Left cardiac atrium (tissue), 4 donors: ENCODE measurements at regions not wholly inside any gene's neighbourhood (a gene's known extent, or its start where the extent isn't known, plus 50 kb on each side); places are given as distances from the start of the nearest gene placed in this dataset.
"Not testable (repeated sequence)": the region's sequence is repeated elsewhere in the genome, so short reads cannot be mapped to it uniquely, and the experiment has no call there.

ENCODE experiments used
- ATAC-seq, 2 donors: fragments of 200-7000 bp; cut with Tn5 transposase; one replicate each; pipeline ENCODE4 v1.9.1; 2020; ENCODE audit warnings: mild to moderate bottlenecking in 2 of 2, moderate library complexity in 2 of 2
- DNase-seq: peaks from one replicate; pipeline ENCODE4 v3.0.0-alpha.2; 2020
- intact Hi-C, 2 donors: fragments of 100-400 bp; cut with DNase I; formaldehyde crosslinking; loops; one replicate each; pipeline versions ENCODE4 v1.14.1 to v1.15.1; 2022 to 2023
- donor health status: DM: no; HTN: yes; CAD: no.
- donor health status: DM: no; HTN: yes; CAD: no; lungs with severe emphysema.
- donor health status: DM: yes; HTN: yes; CAD: no.
- donor health status: Dilated cardiomyopathy.

- DNase-seq, ATAC-seq, intact Hi-C loops: not testable (repeated sequence)
These were observed 183.7 kb upstream of the AKAP13 start for GRCh38 chr15:85196697-85197096.

- intact Hi-C loops, ATAC-seq, DNase-seq: not testable (repeated sequence)
These were observed 182.8 kb upstream of the AKAP13 start for GRCh38 chr15:85197582-85197981.

- DNase-seq, intact Hi-C loops: not testable (repeated sequence)
- peak in 1 of 2 donors; percentile 13 for ATAC-seq
These were observed 182.0 kb upstream of the AKAP13 start for GRCh38 chr15:85198432-85198831.

- intact Hi-C loops, DNase-seq: not testable (repeated sequence)
- peak; percentile 94 for ATAC-seq
These were observed 180.2 kb upstream of the AKAP13 start for GRCh38 chr15:85200215-85200614.

- DNase-seq, intact Hi-C loops: not testable (repeated sequence)
- ATAC-seq = peak; percentile 24 to 51
These were observed 179.1 kb upstream of the AKAP13 start for GRCh38 chr15:85201118-85201793.

GRCh38 chr15:85204481-85204880 lies 175.9 kb upstream of the AKAP13 start:
- intact Hi-C loops, DNase-seq: not testable (repeated sequence)
- ATAC-seq = peak in 1 of 2 donors; percentile 9

DNA sequence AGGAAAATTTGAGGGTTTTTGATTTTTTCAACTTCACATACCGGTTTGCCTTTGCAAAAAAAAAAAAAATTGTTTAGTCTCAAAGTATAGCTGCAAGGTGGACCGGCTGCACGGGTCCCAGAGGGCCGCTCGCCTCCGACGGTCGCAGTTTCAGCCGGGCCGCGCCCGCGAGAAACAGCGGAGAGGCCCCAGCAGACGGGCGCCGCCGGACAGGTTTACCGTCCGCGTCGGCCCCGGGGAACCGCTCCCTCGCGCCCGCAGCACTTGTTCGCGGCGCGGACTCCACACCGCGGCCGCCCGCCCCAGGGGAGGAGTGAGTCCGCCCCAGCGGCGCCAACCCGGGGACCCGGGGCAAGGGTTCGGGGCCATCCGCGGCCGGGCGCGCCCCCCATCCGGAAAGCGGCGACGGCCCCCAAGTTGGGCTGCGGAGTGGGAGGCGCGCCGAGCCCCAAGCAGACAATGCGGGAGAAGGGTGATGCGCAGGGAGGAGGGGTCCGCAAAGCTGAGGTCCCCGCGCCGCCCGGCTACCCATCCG lies 146.5 kb upstream of the AKAP13 start:
- DNase-seq, intact Hi-C loops, ATAC-seq: not testable (repeated sequence)

DNA sequence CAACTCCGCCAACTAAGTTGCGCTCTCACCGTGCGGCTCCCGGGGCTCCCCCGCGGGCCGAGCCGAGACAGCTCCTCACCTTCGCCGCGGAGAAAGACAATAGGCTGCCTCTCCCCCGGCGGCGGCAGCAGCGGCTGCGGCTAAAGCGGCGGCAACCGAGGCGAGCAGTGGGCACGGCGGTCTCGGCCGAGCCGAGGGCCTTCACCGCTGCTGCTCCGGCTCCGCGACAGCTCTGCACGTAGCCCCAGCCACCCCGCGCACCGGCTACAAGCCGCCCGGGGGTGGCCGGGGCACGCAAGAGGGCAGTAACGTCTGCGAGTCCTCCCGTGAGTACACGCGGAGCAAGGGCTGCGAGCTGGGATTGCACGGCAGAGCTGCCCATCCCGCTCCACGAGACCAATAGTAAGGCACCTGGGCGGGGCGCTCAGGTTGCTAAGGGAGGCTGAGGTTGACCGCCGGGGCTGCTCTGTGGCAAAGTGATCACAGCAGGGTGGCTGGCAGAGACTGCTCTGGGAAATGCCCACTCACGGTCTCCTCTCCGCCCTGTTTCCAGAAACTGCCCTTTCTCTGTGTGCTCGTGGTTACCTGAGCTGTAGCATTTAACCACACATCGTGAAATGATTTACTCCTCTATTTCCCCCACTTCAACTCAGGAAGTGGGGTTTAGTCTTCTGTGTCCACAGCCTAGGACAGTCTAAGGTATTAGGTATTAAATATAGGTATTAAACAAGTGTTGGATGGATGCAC lies 145.8 kb upstream of the AKAP13 start:
- ATAC-seq = not testable (repeated sequence)

DNA sequence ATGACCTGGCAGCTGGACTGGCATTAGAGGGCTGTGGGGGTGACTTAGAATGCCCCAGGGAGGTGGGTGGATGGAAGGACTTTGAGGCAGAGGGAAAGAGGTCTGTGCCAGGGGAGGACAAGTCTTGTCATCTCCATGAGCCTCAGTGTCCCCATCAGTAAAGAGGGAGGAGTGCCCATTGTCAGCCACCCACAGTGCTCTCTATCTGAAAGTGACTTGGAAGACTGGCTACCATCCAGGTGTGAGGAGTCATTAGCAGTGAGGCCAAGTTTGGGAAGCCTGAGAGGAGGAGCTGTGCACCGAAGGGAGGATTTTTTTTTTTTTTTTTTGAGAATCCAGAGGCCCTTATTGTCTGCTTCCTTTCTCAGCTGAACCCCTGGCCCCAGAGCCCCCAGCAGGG lies 136.3 kb upstream of the AKAP13 start:
- DNase-seq, intact Hi-C loops, ATAC-seq: not testable (repeated sequence)

More for the DNA sequence above, 145.8 kb upstream of the AKAP13 start:
- intact Hi-C loops, DNase-seq: not testable (repeated sequence)

DNA sequence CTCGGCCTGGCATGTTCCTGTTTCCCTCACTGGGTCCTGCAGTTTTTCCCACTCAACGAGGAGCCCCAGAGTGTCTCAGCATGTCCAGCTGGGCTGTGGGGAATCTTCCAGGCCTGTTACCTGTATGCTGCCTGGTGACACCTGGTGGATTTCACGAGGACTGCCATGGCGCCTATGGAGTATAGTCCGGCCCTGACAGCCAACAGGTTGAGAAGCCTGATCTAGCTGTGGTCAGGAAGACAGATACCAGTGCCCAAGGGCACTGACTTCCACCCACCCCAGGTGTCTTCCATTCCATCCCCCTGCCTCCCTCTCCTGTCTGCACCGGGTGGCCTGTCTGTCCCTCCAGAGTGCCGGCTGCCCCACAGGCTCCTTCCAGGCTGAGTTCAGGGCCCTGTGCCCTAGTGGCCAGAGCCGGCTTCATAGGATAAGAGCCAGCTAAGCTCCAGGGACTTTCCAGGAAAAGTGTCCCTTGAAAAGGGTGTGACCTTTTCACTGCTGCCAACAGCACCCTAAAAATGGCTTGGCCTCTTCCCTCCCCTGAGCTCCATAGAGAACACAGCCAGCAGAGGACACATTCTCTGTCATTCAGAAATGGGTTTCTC lies 129.4 kb upstream of the AKAP13 start:
- intact Hi-C loops, ATAC-seq, DNase-seq: not testable (repeated sequence)

DNA sequence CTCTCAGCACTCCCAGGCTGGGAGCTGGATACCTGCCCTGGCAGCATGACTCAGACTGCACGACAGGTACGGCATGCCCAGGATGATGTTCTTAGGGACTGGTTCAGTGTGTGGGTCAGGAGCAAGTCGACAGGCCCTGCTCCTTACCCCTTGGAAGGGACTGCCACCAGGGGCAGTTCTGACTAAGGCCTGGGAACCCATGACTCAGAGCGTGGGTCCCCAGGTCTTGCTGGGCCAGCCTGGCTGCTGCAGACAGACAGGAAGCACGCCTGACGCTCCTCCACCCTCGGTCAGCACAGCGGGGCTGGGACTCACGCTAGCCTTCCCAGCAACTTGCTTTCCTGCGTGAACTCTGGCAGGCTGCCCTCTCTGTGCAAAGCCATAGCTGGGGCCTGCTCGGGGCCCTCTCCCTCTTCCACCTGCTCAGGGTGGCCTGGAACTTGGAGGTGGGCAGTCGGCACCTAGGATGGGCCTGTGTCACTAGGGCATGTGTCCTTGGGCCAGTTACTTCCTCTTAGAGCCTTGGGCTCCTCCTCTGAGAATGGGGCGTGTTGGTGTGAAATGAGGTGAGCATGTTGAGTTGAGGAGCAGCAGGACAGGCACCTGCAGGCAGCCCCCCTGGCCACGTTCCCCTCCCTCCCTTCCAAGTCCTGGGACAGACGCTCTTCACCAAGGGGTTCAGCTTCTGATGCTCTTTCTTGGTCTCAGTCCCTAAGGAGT lies 127.0 kb upstream of the AKAP13 start:
- DNase-seq, intact Hi-C loops: not testable (repeated sequence)
- peak in 1 of 2 donors; percentile 11 for ATAC-seq

DNA sequence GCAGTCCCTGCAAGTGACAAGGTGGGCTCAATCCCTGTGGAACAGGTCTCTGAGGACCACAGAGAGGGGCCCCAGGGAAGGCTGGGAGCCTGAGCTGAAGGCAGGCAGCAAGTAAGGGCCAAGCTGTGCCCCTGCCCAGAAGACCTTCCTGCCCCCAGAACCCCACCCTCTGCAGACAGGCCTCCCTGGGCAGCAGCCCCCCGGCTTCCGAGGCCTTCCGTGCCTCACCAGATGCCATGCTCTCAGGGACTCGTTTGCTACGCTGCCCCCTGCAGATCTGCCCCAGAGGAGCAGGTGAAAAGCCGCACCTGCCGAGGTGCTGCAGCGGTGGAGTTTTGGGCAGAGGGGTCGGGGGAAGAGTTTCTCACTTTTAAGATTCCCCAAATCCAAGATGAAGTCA lies 125.4 kb upstream of the AKAP13 start:
- intact Hi-C loops, DNase-seq, ATAC-seq: not testable (repeated sequence)

DNA sequence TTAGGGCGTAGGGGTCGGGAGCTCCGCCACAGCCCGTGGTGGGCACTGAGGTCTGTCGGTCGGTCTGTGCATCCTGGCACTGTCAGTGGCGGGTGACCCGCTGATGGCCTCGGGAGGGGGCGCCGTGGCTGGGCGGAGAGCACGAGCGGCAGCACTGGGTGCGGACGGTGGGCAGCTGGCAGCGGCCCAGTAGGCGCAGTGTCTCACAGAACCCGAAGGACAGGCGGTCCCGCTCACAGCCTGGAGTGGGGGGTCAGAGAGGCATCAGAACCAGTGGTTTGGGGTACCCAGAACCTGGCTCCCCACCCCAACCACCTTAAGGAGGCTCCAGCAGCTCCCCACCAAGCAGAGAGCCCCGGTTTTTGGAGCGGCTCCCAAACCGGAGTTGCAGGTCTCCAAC lies 124.9 kb upstream of the AKAP13 start:
- ATAC-seq, intact Hi-C loops: not testable (repeated sequence)

GRCh38 chr15:85256009-85256997 lies 124.1 kb upstream of the AKAP13 start:
- DNase-seq = peak; percentile 52
- intact Hi-C loops = not testable (repeated sequence)
- peak; percentile 82 to 89 for ATAC-seq

More for the DNA sequence above, 124.9 kb upstream of the AKAP13 start:
- not testable (repeated sequence) for DNase-seq

- intact Hi-C loops, ATAC-seq, DNase-seq: not testable (repeated sequence)
These were observed 122.3 kb upstream of the AKAP13 start for GRCh38 chr15:85258062-85258445.

DNA sequence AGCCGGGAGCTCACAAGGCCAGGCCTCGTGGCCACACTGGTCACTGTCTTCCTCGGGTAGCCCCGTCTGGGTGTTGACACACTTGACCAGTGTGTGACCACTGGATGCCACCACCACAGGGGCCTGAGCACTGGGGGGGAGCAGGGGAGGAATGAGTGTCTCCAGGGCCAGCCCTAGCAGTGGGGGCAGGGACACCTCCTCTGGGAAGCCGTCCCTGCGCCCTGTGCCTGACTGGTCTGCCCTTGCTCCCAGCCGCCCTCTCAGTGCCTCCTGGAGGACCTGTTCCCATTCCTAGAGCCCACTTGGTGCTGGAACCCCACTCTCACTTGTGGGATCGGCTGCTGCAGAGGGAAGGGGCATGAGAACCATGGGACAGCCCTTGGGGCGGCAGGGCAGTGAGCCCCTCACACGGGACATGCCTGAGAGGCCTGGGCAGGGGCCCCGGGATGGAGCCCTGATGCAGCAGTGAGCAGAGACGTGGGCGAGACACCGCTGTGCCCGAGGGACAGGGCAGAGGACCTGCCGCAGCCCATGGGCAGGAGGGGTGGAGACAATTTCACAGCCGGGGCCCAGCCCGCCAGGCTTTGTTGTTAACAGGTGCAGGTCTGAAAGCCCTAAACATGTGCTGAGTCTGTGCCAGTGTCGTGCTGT lies 121.7 kb upstream of the AKAP13 start:
- DNase-seq, ATAC-seq, intact Hi-C loops: not testable (repeated sequence)

DNA sequence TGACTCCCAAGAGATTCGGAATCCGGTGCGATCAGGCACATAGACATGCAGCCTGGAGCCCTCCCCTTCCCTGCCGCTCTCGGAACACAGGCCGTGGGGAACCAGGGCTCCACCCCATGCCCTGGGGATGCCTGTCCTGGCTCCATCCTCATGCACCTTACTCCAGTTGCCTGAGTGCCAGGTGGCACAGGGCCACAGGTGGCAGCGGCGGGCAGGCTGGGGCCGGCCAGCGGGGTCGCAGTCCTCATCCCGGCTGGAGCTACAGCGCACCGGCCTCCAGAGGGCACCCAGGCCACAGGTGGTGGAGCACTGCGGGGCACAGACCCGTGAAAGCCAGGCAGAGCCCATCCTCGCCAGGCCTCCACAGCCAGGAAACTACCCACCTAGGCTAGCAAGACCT lies 119.9 kb upstream of the AKAP13 start:
- DNase-seq, intact Hi-C loops: not testable (repeated sequence)
- ATAC-seq = peak in 1 of 2 donors; percentile 25
